H1 (cell line): ENCODE measurements at regions not wholly inside any gene's neighbourhood (a gene's known extent, or its start where the extent isn't known, plus 50 kb on each side); places are given as distances from the start of the nearest gene placed in this dataset.

ENCODE experiments used
- CTCF ChIA-PET: fragments of 300-600 bp; sonication (Branson Sonifier 250); formaldehyde crosslinking; loops from one replicate; lab custom pipeline; 2021; ENCODE audit not compliant: partially characterized antibody; lab: Charles Lee
- POLR2A ChIA-PET: fragments of 300-600 bp; sonication (Branson Sonifier 250); formaldehyde crosslinking; loops from one replicate; lab custom pipeline; 2021; ENCODE audit warnings: inconsistent platforms; ENCODE audit not compliant: partially characterized antibody; lab: Charles Lee
- DNase-seq, 2 experiments: peaks; one replicate each; pipeline versions ENCODE4 v3.0.0 to v3.0.0-alpha.2; 2010 to 2022; ENCODE audit warnings: low spot score in 2 of 2, low read depth in 1 of 2, mixed read lengths in 1 of 2
- FAIRE-seq: peaks from 2 replicates; lab custom pipeline; 2011; peaks lifted over from hg19 to GRCh38; lab: Jason Lieb, UNC
- H2AFZ ChIP-seq: 2 replicates; pipeline ENCODE4 v1.8.1; 2012; ENCODE audit warnings: low read length, inconsistent platforms
- H2AK5ac ChIP-seq: 2 replicates; pipeline ENCODE4 v1.6.1; 2013; ENCODE audit warnings: low read depth, low read length
- H2BK120ac ChIP-seq: replicated peaks from 2 replicates; pipeline ENCODE3; 2013; ENCODE audit warnings: low read depth, low read length, inconsistent platforms
- H2BK12ac ChIP-seq: 2 replicates; pipeline ENCODE4 v1.6.1; 2013; ENCODE audit warnings: low read depth, low read length
- H2BK15ac ChIP-seq: 2 replicates; pipeline ENCODE4 v1.6.1; 2013; ENCODE audit warnings: low read length
- H2BK20ac ChIP-seq: 2 replicates; pipeline ENCODE4 v1.6.1; 2013; ENCODE audit warnings: low read length
- H2BK5ac ChIP-seq: 2 replicates; pipeline ENCODE4 v1.6.1; 2013; ENCODE audit warnings: low read depth, low read length
- H3K14ac ChIP-seq: 2 replicates; pipeline ENCODE4 v1.6.1; 2013; ENCODE audit warnings: inconsistent platforms; ENCODE audit not compliant: insufficient read length
- H3K18ac ChIP-seq: 2 replicates; pipeline ENCODE4 v1.6.1; 2013; ENCODE audit warnings: low read length; ENCODE audit errors: extremely low read depth
- H3K23ac ChIP-seq: 2 replicates; pipeline ENCODE4 v1.6.1; 2013; ENCODE audit warnings: inconsistent platforms; ENCODE audit not compliant: insufficient read length
- H3K23me2 ChIP-seq: 2 replicates; pipeline ENCODE4 v1.6.1; 2013; ENCODE audit warnings: low read depth, low read length
- H3K27ac ChIP-seq: 2 replicates; pipeline ENCODE4 v1.6.1; 2011; ENCODE audit warnings: low read depth, low read length, inconsistent platforms
- H3K27me3 ChIP-seq, 4 experiments: replicated peaks in 1 of 4; 1 replicate in 1 of 4; 2 replicates in 3 of 4; pipeline versions ENCODE4 v1.6.1 to v1.8.1; 2011 to 2013; ENCODE audit warnings: low read length in 3 of 4, mild to moderate bottlenecking in 3 of 4, inconsistent platforms in 2 of 4, mixed read lengths in 2 of 4, moderate library complexity in 1 of 4; ENCODE audit not compliant: control insufficient read depth in 3 of 4, insufficient read depth in 3 of 4; ENCODE audit errors: extremely low read depth in 1 of 4
- H3K36me3 ChIP-seq, 4 experiments: 2 replicates each; pipeline versions ENCODE4 v1.6.1 to v1.8.1; 2011 to 2013; ENCODE audit warnings: mild to moderate bottlenecking in 4 of 4, low read length in 3 of 4, moderate library complexity in 2 of 4, control low read depth in 1 of 4, inconsistent platforms in 1 of 4; ENCODE audit not compliant: insufficient read depth in 4 of 4, control insufficient read depth in 2 of 4
- H3K4ac ChIP-seq: replicated peaks from 2 replicates; pipeline ENCODE3; 2013; ENCODE audit warnings: low read length, low read depth, mixed read lengths, inconsistent platforms; ENCODE audit not compliant: insufficient read length
- H3K4me1 ChIP-seq, 4 experiments: replicated peaks in 1 of 4; 1 replicate in 1 of 4; 2 replicates in 3 of 4; pipeline versions ENCODE4 v1.6.1 to v1.8.1; 2011 to 2013; ENCODE audit warnings: low read length in 3 of 4, inconsistent platforms in 2 of 4, mixed read lengths in 1 of 4; ENCODE audit not compliant: insufficient read depth in 4 of 4, control insufficient read depth in 3 of 4
- H3K4me2 ChIP-seq, 2 experiments: 2 replicates each; pipeline versions ENCODE4 v1.6.1 to v1.8.1; 2011 to 2013; ENCODE audit warnings: low read depth in 2 of 2, low read length in 2 of 2, control low read depth in 1 of 2, inconsistent platforms in 1 of 2, mild to moderate bottlenecking in 1 of 2; ENCODE audit not compliant: insufficient read depth in 1 of 2
- H3K4me3 ChIP-seq, 4 experiments: fragments of 200-600, 300-600 bp in 1 of 4; sonication (generic), shearing (Covaris generic), sonication (Bioruptor Twin) in 1 of 4; 2 replicates each; pipeline versions ENCODE4 v1.5.1 to v1.8.1; 2011 to 2016; ENCODE audit warnings: low read length in 4 of 4, low read depth in 3 of 4, control low read depth in 2 of 4, inconsistent platforms in 2 of 4, mild to moderate bottlenecking in 2 of 4, mixed read lengths in 1 of 4, moderate library complexity in 1 of 4; ENCODE audit not compliant: insufficient read depth in 2 of 4; ENCODE audit errors: extremely low read depth in 1 of 4
- H3K56ac ChIP-seq: replicated peaks from 2 replicates; pipeline ENCODE3; 2013; ENCODE audit warnings: low read depth, mild to moderate bottlenecking, mixed read lengths, low read length, inconsistent platforms; ENCODE audit not compliant: insufficient read length
- H3K79me1 ChIP-seq: 2 replicates; pipeline ENCODE4 v1.6.1; 2013; ENCODE audit warnings: low read depth, low read length, control low read depth
- H3K79me2 ChIP-seq, 2 experiments: 2 replicates each; pipeline versions ENCODE4 v1.6.1 to v1.8.1; 2012 to 2013; ENCODE audit warnings: low read length in 2 of 2, mild to moderate bottlenecking in 2 of 2, inconsistent platforms in 1 of 2; ENCODE audit not compliant: insufficient read depth in 2 of 2, control insufficient read depth in 1 of 2
- H3K9ac ChIP-seq, 4 experiments: replicated peaks in 1 of 4; 1 replicate in 1 of 4; 2 replicates in 3 of 4; pipeline versions ENCODE4 v1.6.1 to v1.8.1; 2011 to 2013; ENCODE audit warnings: low read depth in 3 of 4, low read length in 3 of 4, control low read depth in 2 of 4, mild to moderate bottlenecking in 2 of 4, moderate library complexity in 2 of 4, inconsistent platforms in 1 of 4; ENCODE audit errors: extremely low read depth in 1 of 4
- H3K9me3 ChIP-seq, 2 experiments: 2 replicates each; pipeline versions ENCODE4 v1.6.1 to v1.8.1; 2012 to 2013; ENCODE audit warnings: mild to moderate bottlenecking in 2 of 2, moderate library complexity in 2 of 2, control low read depth in 1 of 2, inconsistent platforms in 1 of 2, low read depth in 1 of 2, low read length in 1 of 2, mixed read lengths in 1 of 2; ENCODE audit not compliant: insufficient read depth in 2 of 2
- H4K20me1 ChIP-seq, 2 experiments: replicated peaks in 1 of 2; 2 replicates each; pipeline versions ENCODE3 to v1.8.1; 2011 to 2013; ENCODE audit warnings: inconsistent platforms in 2 of 2, low read length in 2 of 2, mild to moderate bottlenecking in 1 of 2; ENCODE audit not compliant: insufficient read depth in 2 of 2, control insufficient read depth in 1 of 2
- H4K5ac ChIP-seq: 2 replicates; pipeline ENCODE4 v1.6.1; 2013; ENCODE audit warnings: low read length, low read depth, mixed read lengths, inconsistent platforms; ENCODE audit not compliant: insufficient read length
- H4K8ac ChIP-seq: 2 replicates; pipeline ENCODE4 v1.8.0; 2013; ENCODE audit warnings: mild to moderate bottlenecking, moderate library complexity, low read length, inconsistent platforms; ENCODE audit not compliant: insufficient read depth; ENCODE audit errors: extremely low read depth
- H4K91ac ChIP-seq: replicated peaks from 2 replicates; pipeline ENCODE3; 2013; ENCODE audit warnings: low read length, mixed read lengths, inconsistent platforms; ENCODE audit not compliant: insufficient read length
- NRF1 ChIP-seq: IDR thresholded peaks from 2 replicates; pipeline ENCODE4 v1.6.1; 2011; ENCODE audit warnings: mild to moderate bottlenecking, low read depth, low read length, improper control_type of control experiment
- PHF8 ChIP-seq: fragments of 200-600 bp; sonication (generic); conservative IDR thresholded peaks from 2 replicates; pipeline ENCODE4 v1.7.1; 2012; ENCODE audit warnings: low read depth, mild to moderate bottlenecking, inconsistent platforms, low read length, moderate library complexity
- POU5F1 ChIP-seq: IDR thresholded peaks from 2 replicates; pipeline ENCODE4 v1.6.1; 2011; ENCODE audit warnings: low read depth, mild to moderate bottlenecking, low read length, moderate library complexity
- RAD21 ChIP-seq, 2 experiments: IDR thresholded peaks in 1 of 2; conservative IDR thresholded peaks in 1 of 2; 2 replicates each; pipeline ENCODE4 v1.6.1; 2011; ENCODE audit warnings: low read depth in 2 of 2, low read length in 2 of 2, improper control_type of control experiment in 1 of 2, inconsistent platforms in 1 of 2, mild to moderate bottlenecking in 1 of 2, moderate library complexity in 1 of 2
- RFX5 ChIP-seq: IDR thresholded peaks from 2 replicates; pipeline ENCODE4 v1.6.1; 2011; ENCODE audit warnings: low read depth, low read length, improper control_type of control experiment, borderline replicate concordance
- ZNF274 ChIP-seq: IDR thresholded peaks from 2 replicates; pipeline ENCODE4 v1.7.0; 2012; ENCODE audit warnings: low read length, borderline replicate concordance; ENCODE audit errors: extremely low read depth
- WGBS, 2 experiments: shearing (Covaris generic) in 1 of 2; methylation state at CpG; one replicate each; pipeline versions ENCODE4 v1.1.6 to v1.1.7; 2013 to 2015; ENCODE audit warnings: low lambda C conversion rate in 2 of 2, mixed read lengths in 2 of 2, inconsistent platforms in 1 of 2, low coverage in 1 of 2, missing lambda C conversion rate in 1 of 2; ENCODE audit not compliant: insufficient replicate concordance in 2 of 2, insufficient coverage in 1 of 2, insufficient read length in 1 of 2; ENCODE audit errors: extremely low coverage in 1 of 2, missing lambda C conversion rate in 1 of 2; 5-methylcytosine and 5-hydroxymethylcytosine counted together
- TF ChIP-seq, protein P1 (sequence below): IDR thresholded peaks from 2 replicates; pipeline ENCODE4 v1.6.1; 2011; ENCODE audit warnings: low read depth, mild to moderate bottlenecking, low read length; ENCODE audit not compliant: insufficient read depth

DNA sequence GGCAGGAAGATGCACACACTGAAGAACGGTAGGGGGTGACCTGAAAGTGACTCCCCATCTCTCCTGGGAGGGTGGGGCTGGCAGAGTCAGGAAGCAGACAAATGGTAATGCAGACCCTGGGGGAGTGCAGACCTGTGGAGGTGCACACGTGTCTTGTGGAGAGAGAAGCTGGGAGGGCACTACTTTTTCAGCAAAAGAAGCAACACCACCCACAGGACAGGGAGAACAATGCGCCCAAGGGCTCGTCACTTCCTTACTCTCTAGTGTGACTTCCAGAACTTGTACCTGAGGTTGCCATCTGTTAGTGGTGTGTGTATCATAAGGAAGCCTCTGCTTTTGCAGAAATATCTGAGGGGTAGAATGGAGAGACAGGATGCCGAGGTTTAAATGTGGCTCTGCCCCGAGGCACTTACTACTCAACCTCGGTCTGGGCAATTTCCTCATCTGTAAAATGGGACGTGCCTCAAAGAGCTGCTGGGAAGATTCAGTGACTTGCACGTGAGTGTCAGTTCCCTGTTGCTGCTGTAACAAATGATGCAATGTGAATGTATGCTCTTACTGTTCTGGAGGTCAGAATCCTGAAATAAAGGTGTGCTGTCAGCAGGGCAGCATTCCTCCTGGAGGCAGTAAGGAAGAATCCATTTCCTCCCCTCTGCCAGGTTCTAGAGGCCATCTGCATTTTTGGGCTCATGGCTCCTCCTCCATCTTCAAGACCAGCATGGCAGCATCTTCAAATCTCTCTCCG, 323.4 kb downstream of the SHANK2 start:
- H3K27me3 ChIP-seq: no peaks in the 10 kb centered on the region
- H3K56ac ChIP-seq: no peak overlapping the region
- peaks cover 7 to 9% of the 10 kb centered on the region in 2 experiments; a peak in 1 of 4 replicates for H3K9me3 ChIP-seq
- no peak overlapping the region for H4K5ac ChIP-seq
- no peak overlapping the region for H4K91ac ChIP-seq
- H3K36me3 ChIP-seq: no peaks in the 10 kb centered on the region
- no peak overlapping the region for H2BK20ac ChIP-seq
- DNase-seq: no peak
- no peak overlapping the region for H3K14ac ChIP-seq
- ChIA-PET CTCF (interaction anchor here (1.0 to 4.9 kb wide), 7 partner anchors 9 to 116 kb away, joined by 3 to 29 read pairs (median 5); no protein-coding TSS in a partner anchor), POLR2A (interaction anchor here (1.0 kb wide), 1 partner anchor 104 kb away, joined by 3 read pairs; no protein-coding TSS in a partner anchor)
- H3K79me1 ChIP-seq: peaks cover 5% of the 10 kb centered on the region
- no peak overlapping the region for H2BK5ac ChIP-seq
- H2BK12ac ChIP-seq: no peak overlapping the region
- H2AK5ac ChIP-seq: no peak overlapping the region
- no peak overlapping the region for H3K18ac ChIP-seq
- no peak for FAIRE-seq
- H2AFZ ChIP-seq: no peak overlapping the region
- peaks cover 3 to 14% (median 4%) of the 10 kb centered on the region in 4 experiments; a peak in 5 of 7 replicates for H3K4me1 ChIP-seq
- H3K23me2 ChIP-seq: no peaks in the 10 kb centered on the region
- H3K23ac ChIP-seq: no peak overlapping the region
- 81% methylated on average over 10 of the region's 10 CpGs; no CpG with 5 or more reads in 1 of the 2 experiments for WGBS, 2 experiments
- H2BK120ac ChIP-seq: no peak overlapping the region
- no peak overlapping the region; a peak in 1 of 4 replicates for H3K4me2 ChIP-seq
- no peak overlapping the region for H3K4ac ChIP-seq
- H4K20me1 ChIP-seq: peaks cover 0 to 2% of the 10 kb centered on the region in 2 experiments
- H3K9ac ChIP-seq: no peak overlapping the region; a peak in 1 of 7 replicates
- no peak overlapping the region for H2BK15ac ChIP-seq
- H3K4me3 ChIP-seq: no peak overlapping the region
- no peak overlapping the region for H3K27ac ChIP-seq
- H3K79me2 ChIP-seq: peaks cover 0 to 3% of the 10 kb centered on the region in 2 experiments; a peak in 1 of 4 replicates
- no peak overlapping the region for H4K8ac ChIP-seq
- no peak for TF ChIP-seq PHF8
- no peak for TF ChIP-seq NRF1
- peak; percentile 24 to 25; a peak in 2 of 4 replicates for TF ChIP-seq RAD21 (IDR thresholded peaks at IDR 0.05 in 1 of 2, conservative IDR thresholded peaks at IDR 0.05 in 1 of 2; ENCODE audit: low read depth in 2 of 2, low read length in 2 of 2)
- TF ChIP-seq POU5F1: no peak
- TF ChIP-seq RFX5: no peak
- TF ChIP-seq, protein P1, sequence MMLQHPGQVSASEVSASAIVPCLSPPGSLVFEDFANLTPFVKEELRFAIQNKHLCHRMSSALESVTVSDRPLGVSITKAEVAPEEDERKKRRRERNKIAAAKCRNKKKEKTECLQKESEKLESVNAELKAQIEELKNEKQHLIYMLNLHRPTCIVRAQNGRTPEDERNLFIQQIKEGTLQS: no peak
- no peak for TF ChIP-seq ZNF274
